Naive thymus-derived CD4-positive, alpha-beta T cell (primary cell): ENCODE measurements at regions not wholly inside any gene's neighbourhood (a gene's known extent, or its start where the extent isn't known, plus 50 kb on each side); places are given as distances from the start of the nearest gene placed in this dataset.

ENCODE experiments used
- ATAC-seq: fragments of 150-1000 bp; cut with Tn5 transposase; 2 replicates; pipeline ENCODE4 v1.10.0; 2021; ENCODE audit warnings: mild to moderate bottlenecking, moderate library complexity
- CTCF ChIA-PET: fragments of 350-600 bp; sonication (Branson Sonifier 250); formaldehyde crosslinking; loops from one replicate; lab custom pipeline; 2021; ENCODE audit warnings: antibody characterized with exemption; lab: Charles Lee
- POLR2A ChIA-PET: fragments of 350-600 bp; sonication (Branson Sonifier 250); formaldehyde crosslinking; loops from one replicate; lab custom pipeline; 2021; ENCODE audit warnings: antibody characterized with exemption, inconsistent platforms; lab: Charles Lee
- DNase-seq, 9 donors: peaks; one replicate each; pipeline versions ENCODE4 v3.0.0 to v3.0.0-alpha.2; 2020 to 2022; ENCODE audit warnings: mixed read lengths in 1 of 9
- H3K27ac ChIP-seq: one replicate; pipeline ENCODE4 v1.7.0; 2013; ENCODE audit warnings: mild to moderate bottlenecking, low read depth, low read length, moderate library complexity
- H3K27me3 ChIP-seq, 2 donors: one replicate each; pipeline ENCODE4 v1.7.0; 2013; ENCODE audit warnings: low read length in 2 of 2, mild to moderate bottlenecking in 2 of 2, moderate library complexity in 2 of 2; ENCODE audit not compliant: control insufficient read depth in 2 of 2, insufficient read depth in 2 of 2
- H3K36me3 ChIP-seq, 3 experiments: 1 replicate in 2 of 3; 2 replicates in 1 of 3; pipeline ENCODE4 v1.7.0; 2013; ENCODE audit warnings: low read length in 3 of 3, mild to moderate bottlenecking in 3 of 3, moderate library complexity in 1 of 3; ENCODE audit not compliant: insufficient read depth in 3 of 3, control insufficient read depth in 2 of 3
- H3K4me1 ChIP-seq, 2 donors: one replicate each; pipeline ENCODE4 v1.7.0; 2013; ENCODE audit warnings: low read length in 2 of 2, mild to moderate bottlenecking in 2 of 2, moderate library complexity in 1 of 2; ENCODE audit not compliant: control insufficient read depth in 2 of 2, insufficient read depth in 2 of 2
- H3K4me3 ChIP-seq: 2 replicates; pipeline ENCODE4 v1.7.0; 2013; ENCODE audit warnings: mild to moderate bottlenecking, low read length
- H3K9me3 ChIP-seq, 3 experiments: 1 replicate in 2 of 3; 2 replicates in 1 of 3; pipeline ENCODE4 v1.7.0; 2013; ENCODE audit warnings: low read length in 3 of 3; ENCODE audit not compliant: control insufficient read depth in 2 of 3
- H3K27ac Mint-ChIP-seq, 9 donors: one replicate each; pipeline ENCODE4 v1.8.0; 2020 to 2022; ENCODE audit warnings: mixed read lengths in 9 of 9, mild to moderate bottlenecking in 8 of 9, moderate library complexity in 5 of 9, inconsistent platforms in 2 of 9
- H3K27me3 Mint-ChIP-seq, 5 donors: one replicate each; pipeline ENCODE4 v1.8.0; 2021 to 2022; ENCODE audit warnings: mixed read lengths in 5 of 5, mild to moderate bottlenecking in 1 of 5
- H3K36me3 Mint-ChIP-seq, 5 donors: one replicate each; pipeline ENCODE4 v1.8.0; 2020 to 2022; ENCODE audit warnings: mixed read lengths in 5 of 5, mild to moderate bottlenecking in 3 of 5, inconsistent platforms in 1 of 5
- H3K4me1 Mint-ChIP-seq, 7 donors: one replicate each; pipeline ENCODE4 v1.8.0; 2020 to 2022; ENCODE audit warnings: mixed read lengths in 7 of 7, mild to moderate bottlenecking in 3 of 7, inconsistent platforms in 1 of 7
- H3K4me3 Mint-ChIP-seq, 10 donors: one replicate each; pipeline ENCODE4 v1.8.0; 2020 to 2022; ENCODE audit warnings: mild to moderate bottlenecking in 10 of 10, mixed read lengths in 10 of 10, moderate library complexity in 6 of 10, inconsistent platforms in 2 of 10
- H3K9me3 Mint-ChIP-seq, 11 donors: one replicate each; pipeline ENCODE4 v1.8.0; 2020 to 2022; ENCODE audit warnings: mixed read lengths in 11 of 11, mild to moderate bottlenecking in 4 of 11, inconsistent platforms in 1 of 11, moderate library complexity in 1 of 11
- intact Hi-C, 2 donors: fragments of 100-400 bp; cut with micrococcal nuclease; formaldehyde crosslinking; loops; one replicate each; pipeline ENCODE4 v1.15.1; 2023

- H3K27me3 Mint-ChIP-seq: no peaks in the 10 kb centered on the region
- Histone ChIP-seq H3K27me3 (no peaks in the 10 kb centered on the region), H3K4me1 (no peaks in the 10 kb centered on the region), H3K36me3 (no peaks in the 10 kb centered on the region), H3K27ac (no peak overlapping the region), H3K9me3 (no peaks in the 10 kb centered on the region), H3K4me3 (no peak overlapping the region)
- H3K27ac Mint-ChIP-seq: no peak overlapping the region
- ChIA-PET CTCF (no interaction called here), POLR2A (no interaction called here)
- ATAC-seq (no peak), DNase-seq (no peak)
- H3K9me3 Mint-ChIP-seq: peaks cover 3 to 32% (median 15%) of the 10 kb centered on the region in 11 donors
- intact Hi-C loops: no loop called here
- no peak overlapping the region for H3K4me3 Mint-ChIP-seq
- H3K36me3 Mint-ChIP-seq: peaks cover 0 to 3% (median 0%) of the 10 kb centered on the region in 5 donors
- peaks cover 0 to 2% (median 0%) of the 10 kb centered on the region in 7 donors for H3K4me1 Mint-ChIP-seq
Observed at GRCh38 chr5:19319252-19319651, 668.7 kb downstream of the CDH18 start.

GRCh38 chr5:19322716-19323485 is 665.1 kb downstream of the CDH18 start:
- H3K27ac Mint-ChIP-seq: no peak overlapping the region
- Histone ChIP-seq H3K4me1 (no peaks in the 10 kb centered on the region), H3K27me3 (no peaks in the 10 kb centered on the region), H3K27ac (no peak overlapping the region), H3K36me3 (no peaks in the 10 kb centered on the region), H3K4me3 (no peak overlapping the region), H3K9me3 (no peaks in the 10 kb centered on the region)
- no peak overlapping the region for H3K4me3 Mint-ChIP-seq
- H3K27me3 Mint-ChIP-seq: no peaks in the 10 kb centered on the region
- POLR2A ChIA-PET: no interaction called here
- intact Hi-C loops: no loop called here
- DNase-seq (no peak), ATAC-seq (no peak)
- H3K4me1 Mint-ChIP-seq: no peaks in the 10 kb centered on the region
- peaks cover 2 to 19% (median 6%) of the 10 kb centered on the region in 11 donors for H3K9me3 Mint-ChIP-seq
- H3K36me3 Mint-ChIP-seq: no peaks in the 10 kb centered on the region
- CTCF ChIA-PET: no interaction called here

- CTCF ChIA-PET: no interaction called here
- no peak for ATAC-seq
- no peaks in the 10 kb centered on the region for H3K9me3 ChIP-seq
- no peak overlapping the region for H3K4me3 Mint-ChIP-seq
- no peak for DNase-seq
- no peaks in the 10 kb centered on the region for H3K27me3 ChIP-seq
- H3K27ac ChIP-seq: no peak overlapping the region
- no peaks in the 10 kb centered on the region for H3K27me3 Mint-ChIP-seq
- no peak overlapping the region for H3K4me3 ChIP-seq
- H3K9me3 Mint-ChIP-seq: peaks cover 5 to 36% (median 14%) of the 10 kb centered on the region in 11 donors
- H3K4me1 ChIP-seq: no peaks in the 10 kb centered on the region
- intact Hi-C loops: no loop called here
- POLR2A ChIA-PET: no interaction called here
- H3K27ac Mint-ChIP-seq: no peak overlapping the region
- H3K36me3 Mint-ChIP-seq: no peaks in the 10 kb centered on the region
- H3K36me3 ChIP-seq: no peaks in the 10 kb centered on the region
- no peaks in the 10 kb centered on the region for H3K4me1 Mint-ChIP-seq
Observed at GRCh38 chr5:19334278-19334677, 653.7 kb downstream of the CDH18 start.

GRCh38 chr5:19342942-19343341 is 645.1 kb downstream of the CDH18 start:
- Histone ChIP-seq H3K9me3 (peaks cover 0 to 6% (median 0%) of the 10 kb centered on the region in 3 experiments), H3K4me1 (no peaks in the 10 kb centered on the region), H3K36me3 (no peaks in the 10 kb centered on the region), H3K4me3 (no peak overlapping the region), H3K27ac (no peak overlapping the region), H3K27me3 (no peaks in the 10 kb centered on the region)
- Mint-ChIP-seq H3K27me3 (no peaks in the 10 kb centered on the region), H3K27ac (no peak overlapping the region), H3K36me3 (no peaks in the 10 kb centered on the region), H3K9me3 (peaks cover 0 to 28% (median 12%) of the 10 kb centered on the region in 11 donors), H3K4me1 (no peaks in the 10 kb centered on the region), H3K4me3 (no peak overlapping the region)
- ChIA-PET CTCF (no interaction called here), POLR2A (no interaction called here)
- intact Hi-C loops: no loop called here
- ATAC-seq (no peak), DNase-seq (no peak)

GRCh38 chr5:19352120-19352519 is 635.9 kb downstream of the CDH18 start:
- H3K4me3 Mint-ChIP-seq: no peak overlapping the region
- CTCF ChIA-PET: no interaction called here
- intact Hi-C loops: no loop called here
- Histone ChIP-seq H3K4me3 (no peak overlapping the region), H3K36me3 (no peaks in the 10 kb centered on the region), H3K27ac (no peak overlapping the region), H3K27me3 (no peaks in the 10 kb centered on the region), H3K9me3 (no peaks in the 10 kb centered on the region), H3K4me1 (no peaks in the 10 kb centered on the region)
- no peak for DNase-seq
- no peak overlapping the region for H3K27ac Mint-ChIP-seq
- ATAC-seq: no peak
- H3K36me3 Mint-ChIP-seq: no peaks in the 10 kb centered on the region
- H3K4me1 Mint-ChIP-seq: no peaks in the 10 kb centered on the region
- POLR2A ChIA-PET: no interaction called here
- H3K9me3 Mint-ChIP-seq: peaks cover 0 to 7% (median 0%) of the 10 kb centered on the region in 11 donors
- H3K27me3 Mint-ChIP-seq: no peaks in the 10 kb centered on the region

GRCh38 chr5:19369048-19369447 is 619.0 kb downstream of the CDH18 start:
- ATAC-seq: no peak
- Histone ChIP-seq H3K9me3 (no peaks in the 10 kb centered on the region), H3K27ac (no peak overlapping the region), H3K27me3 (no peaks in the 10 kb centered on the region), H3K4me3 (no peak overlapping the region), H3K4me1 (no peaks in the 10 kb centered on the region), H3K36me3 (no peaks in the 10 kb centered on the region)
- CTCF ChIA-PET: no interaction called here
- DNase-seq: no peak
- H3K9me3 Mint-ChIP-seq: peaks cover 0 to 26% (median 5%) of the 10 kb centered on the region in 11 donors
- no peak overlapping the region for H3K4me3 Mint-ChIP-seq
- H3K36me3 Mint-ChIP-seq: no peaks in the 10 kb centered on the region
- no peak overlapping the region for H3K27ac Mint-ChIP-seq
- no peaks in the 10 kb centered on the region for H3K4me1 Mint-ChIP-seq
- H3K27me3 Mint-ChIP-seq: no peaks in the 10 kb centered on the region
- POLR2A ChIA-PET: no interaction called here
- intact Hi-C loops: no loop called here

- H3K4me1 ChIP-seq: no peaks in the 10 kb centered on the region
- H3K4me3 ChIP-seq: no peak overlapping the region
- no peaks in the 10 kb centered on the region for H3K36me3 ChIP-seq
- Mint-ChIP-seq H3K4me3 (no peak overlapping the region), H3K27me3 (no peaks in the 10 kb centered on the region), H3K4me1 (no peaks in the 10 kb centered on the region), H3K36me3 (no peaks in the 10 kb centered on the region), H3K27ac (no peak overlapping the region), H3K9me3 (peaks cover 0 to 31% (median 5%) of the 10 kb centered on the region in 11 donors)
- no peak overlapping the region for H3K27ac ChIP-seq
- DNase-seq (no peak), ATAC-seq (no peak)
- ChIA-PET CTCF (no interaction called here), POLR2A (no interaction called here)
- intact Hi-C loops: no loop called here
- H3K9me3 ChIP-seq: no peaks in the 10 kb centered on the region
- H3K27me3 ChIP-seq: no peaks in the 10 kb centered on the region
Observed at GRCh38 chr5:19369561-19369960, 618.4 kb downstream of the CDH18 start.
